ENCODE measurements at regions not wholly inside any gene's neighbourhood (a gene's known extent, or its start where the extent isn't known, plus 50 kb on each side); places are given as distances from the start of the nearest gene placed in this dataset.

DNA sequence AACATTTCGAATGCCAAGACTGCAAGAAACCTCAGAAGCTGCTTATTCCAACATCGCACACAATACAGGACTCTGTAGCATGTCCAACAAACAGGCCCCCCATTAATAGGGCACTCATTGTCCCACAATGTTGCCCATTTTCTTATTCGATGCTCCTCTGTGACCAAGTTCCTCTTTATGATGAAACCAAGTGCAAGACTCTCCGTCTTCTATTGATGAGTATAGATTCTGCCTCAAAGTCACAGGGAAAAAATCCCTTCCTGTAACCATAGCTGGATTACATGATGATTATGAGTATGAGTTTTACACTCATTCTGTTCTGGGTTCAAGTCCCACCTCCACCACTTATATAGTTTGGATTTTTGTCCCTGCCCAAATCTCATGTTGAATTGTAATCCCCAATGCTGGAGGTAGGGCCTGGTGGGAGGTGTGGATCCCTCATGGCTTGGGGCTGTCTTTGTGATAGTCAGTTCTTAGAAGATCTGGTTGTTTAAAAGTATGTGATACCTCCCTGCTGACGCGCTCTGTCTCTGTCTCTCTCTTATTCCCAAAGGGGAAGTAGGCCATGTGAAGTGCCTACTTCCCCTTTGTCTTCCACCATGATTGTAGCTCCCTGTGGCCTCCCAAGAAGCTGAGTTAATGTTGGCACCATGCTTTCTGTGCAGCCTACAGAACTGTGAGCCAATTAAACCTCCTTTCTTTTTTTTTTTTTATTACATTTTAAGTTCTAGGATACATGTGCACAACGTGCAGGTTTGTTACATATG lies 148.7 kb downstream of the OSR1 start:
- dilution Hi-C loops (cut with MboI; ENCODE audit: extremely low pct_ligation_motif_present, low sequenced_read_pairs) (no loop called here), intact Hi-C loops (cut with micrococcal nuclease) (no loop called here)
- no peaks in the 10 kb centered on the region for H3K9me1 ChIP-seq (replicated peaks; ENCODE audit: control insufficient read depth, extremely low read depth, insufficient read depth, low read length)
- no TSS peak for BruUV-seq (replicated peaks)
- no peak overlapping the region for H3K4me3 ChIP-seq (replicated peaks in 1 of 3; ENCODE audit: insufficient read depth in 1 of 3, low read depth in 1 of 3, low read length in 3 of 3)
- no peaks in the 10 kb centered on the region for H3K9me3 ChIP-seq (replicated peaks; ENCODE audit: control insufficient read depth, insufficient read depth, low read length)
- no peaks in the 10 kb centered on the region for H3K79me2 ChIP-seq (ENCODE audit: control insufficient read depth, insufficient read depth, low read length)
- ChIA-PET CTCF (interaction anchor here (1.2 kb wide), 1 partner anchor 16 kb away, joined by 3 read pairs; no protein-coding TSS in a partner anchor), POLR2A (no interaction called here)
- no peaks in the 10 kb centered on the region for H4K20me1 ChIP-seq (replicated peaks; ENCODE audit: control insufficient read depth, extremely low read depth, insufficient read depth, low read length)
- TF ChIP-seq POLR2A (IDR thresholded peaks at IDR 0.05; ENCODE audit: low read depth, low read length) (no peak), POLR2AphosphoS5 (IDR thresholded peaks at IDR 0.05; ENCODE audit: insufficient read depth, low read depth, low read length) (no peak), MYC (IDR thresholded peaks at IDR 0.05; ENCODE audit: low read depth, low read length) (no peak), EZH2 (IDR thresholded peaks at IDR 0.05; ENCODE audit: borderline replicate concordance, low read depth, low read length, severe bottlenecking) (no peak)
- TF ChIP-seq, protein P1, sequence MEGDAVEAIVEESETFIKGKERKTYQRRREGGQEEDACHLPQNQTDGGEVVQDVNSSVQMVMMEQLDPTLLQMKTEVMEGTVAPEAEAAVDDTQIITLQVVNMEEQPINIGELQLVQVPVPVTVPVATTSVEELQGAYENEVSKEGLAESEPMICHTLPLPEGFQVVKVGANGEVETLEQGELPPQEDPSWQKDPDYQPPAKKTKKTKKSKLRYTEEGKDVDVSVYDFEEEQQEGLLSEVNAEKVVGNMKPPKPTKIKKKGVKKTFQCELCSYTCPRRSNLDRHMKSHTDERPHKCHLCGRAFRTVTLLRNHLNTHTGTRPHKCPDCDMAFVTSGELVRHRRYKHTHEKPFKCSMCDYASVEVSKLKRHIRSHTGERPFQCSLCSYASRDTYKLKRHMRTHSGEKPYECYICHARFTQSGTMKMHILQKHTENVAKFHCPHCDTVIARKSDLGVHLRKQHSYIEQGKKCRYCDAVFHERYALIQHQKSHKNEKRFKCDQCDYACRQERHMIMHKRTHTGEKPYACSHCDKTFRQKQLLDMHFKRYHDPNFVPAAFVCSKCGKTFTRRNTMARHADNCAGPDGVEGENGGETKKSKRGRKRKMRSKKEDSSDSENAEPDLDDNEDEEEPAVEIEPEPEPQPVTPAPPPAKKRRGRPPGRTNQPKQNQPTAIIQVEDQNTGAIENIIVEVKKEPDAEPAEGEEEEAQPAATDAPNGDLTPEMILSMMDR (IDR thresholded peaks at IDR 0.05; ENCODE audit: extremely low read depth in 1 of 2, insufficient read depth in 1 of 2, low read depth in 1 of 2, low read length in 2 of 2), result no peak
- TF ChIP-seq, protein P2, sequence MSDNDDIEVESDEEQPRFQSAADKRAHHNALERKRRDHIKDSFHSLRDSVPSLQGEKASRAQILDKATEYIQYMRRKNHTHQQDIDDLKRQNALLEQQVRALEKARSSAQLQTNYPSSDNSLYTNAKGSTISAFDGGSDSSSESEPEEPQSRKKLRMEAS (IDR thresholded peaks at IDR 0.05; ENCODE audit: insufficient read depth, insufficient read length), result no peak
- H3K9ac ChIP-seq (replicated peaks; ENCODE audit: extremely low read depth, insufficient read depth, low read length), result no peak overlapping the region
- no peak for DNase-seq (ENCODE audit: low read depth, low spot score)
- no peak overlapping the region for H2AFZ ChIP-seq (ENCODE audit: low read depth, low read length)
- no peaks in the 10 kb centered on the region for H3K27me3 ChIP-seq (ENCODE audit: control insufficient read depth in 2 of 2, insufficient read depth in 2 of 2, low read length in 2 of 2)
- H3K4me2 ChIP-seq (ENCODE audit: insufficient read depth, low read length), result no peak overlapping the region
- H3K27ac ChIP-seq (ENCODE audit: insufficient read depth, low read depth, low read length), result no peak overlapping the region
- no peak for FAIRE-seq
- no peaks in the 10 kb centered on the region for H3K4me1 ChIP-seq (ENCODE audit: control insufficient read depth, extremely low read depth, insufficient read depth, low read length)
- H3K36me3 ChIP-seq (ENCODE audit: control insufficient read depth in 2 of 2, extremely low read depth in 1 of 2, insufficient read depth in 2 of 2, low read length in 2 of 2), result no peaks in the 10 kb centered on the region

Data from endothelial cell of umbilical vein (primary cell).